Hematopoietic multipotent progenitor cell treated with erythropoietin and hydrocortisone succinate and interleukin-3 and kit ligand, for 4 days (in vitro differentiated cells): ENCODE measurements at regions not wholly inside any gene's neighbourhood (a gene's known extent, or its start where the extent isn't known, plus 50 kb on each side); places are given as distances from the start of the nearest gene placed in this dataset.
"Not testable (repeated sequence)": the region's sequence is repeated elsewhere in the genome, so short reads cannot be mapped to it uniquely, and the experiment has no call there.

ENCODE experiments used
- DNase-seq: peaks from one replicate; pipeline ENCODE4 v3.0.0-alpha.2; 2015

GRCh38 chr10:3969876-3970666, 185.1 kb upstream of the KLF6 start:
- DNase-seq = no peak

DNA sequence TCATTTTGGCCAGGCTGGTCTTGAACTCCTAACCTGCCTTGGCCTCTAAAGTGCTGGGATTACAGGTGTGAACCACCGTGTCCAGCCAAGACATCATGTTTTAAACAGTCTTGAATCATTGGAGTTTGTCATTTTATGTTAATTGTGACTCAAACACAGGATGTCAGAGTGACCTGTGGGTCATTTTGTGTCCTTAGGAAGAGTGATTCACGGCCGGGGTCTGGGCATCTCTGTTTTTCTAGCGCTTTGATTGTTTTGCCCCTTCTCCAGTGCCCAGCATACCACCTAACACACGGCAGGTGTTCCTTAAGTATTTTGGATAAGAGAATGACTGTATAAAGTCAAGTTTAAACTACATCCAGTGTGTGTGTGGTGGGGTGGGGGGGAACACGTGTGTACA, 183.7 kb upstream of the KLF6 start:
- DNase-seq = no peak

GRCh38 chr10:3964516-3964915, 179.5 kb upstream of the KLF6 start:
- DNase-seq = no peak

- DNase-seq = no peak
These were observed 178.2 kb upstream of the KLF6 start for GRCh38 chr10:3963191-3963673.

DNA sequence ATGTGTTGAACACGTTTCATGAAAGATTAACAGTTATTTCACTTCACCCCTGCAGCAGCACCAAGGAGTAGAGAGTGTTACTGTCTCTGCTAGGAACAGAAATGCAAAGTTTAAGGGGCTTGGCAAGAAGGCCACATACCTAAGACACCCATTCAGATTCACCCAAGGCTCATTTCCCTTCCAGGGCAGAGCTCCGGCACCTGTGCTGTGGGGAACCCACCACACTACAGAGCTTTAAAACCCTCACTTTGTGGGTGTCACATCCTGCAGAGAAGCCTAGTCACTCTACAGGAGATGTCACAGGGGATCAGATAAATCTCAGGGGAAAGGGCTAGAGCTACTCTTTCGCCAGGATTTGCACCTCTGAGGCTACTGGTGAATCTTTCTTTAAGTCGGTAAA, 176.1 kb upstream of the KLF6 start:
- no peak for DNase-seq

- DNase-seq = no peak
These were observed 175.5 kb upstream of the KLF6 start for GRCh38 chr10:3960496-3960895.

DNA sequence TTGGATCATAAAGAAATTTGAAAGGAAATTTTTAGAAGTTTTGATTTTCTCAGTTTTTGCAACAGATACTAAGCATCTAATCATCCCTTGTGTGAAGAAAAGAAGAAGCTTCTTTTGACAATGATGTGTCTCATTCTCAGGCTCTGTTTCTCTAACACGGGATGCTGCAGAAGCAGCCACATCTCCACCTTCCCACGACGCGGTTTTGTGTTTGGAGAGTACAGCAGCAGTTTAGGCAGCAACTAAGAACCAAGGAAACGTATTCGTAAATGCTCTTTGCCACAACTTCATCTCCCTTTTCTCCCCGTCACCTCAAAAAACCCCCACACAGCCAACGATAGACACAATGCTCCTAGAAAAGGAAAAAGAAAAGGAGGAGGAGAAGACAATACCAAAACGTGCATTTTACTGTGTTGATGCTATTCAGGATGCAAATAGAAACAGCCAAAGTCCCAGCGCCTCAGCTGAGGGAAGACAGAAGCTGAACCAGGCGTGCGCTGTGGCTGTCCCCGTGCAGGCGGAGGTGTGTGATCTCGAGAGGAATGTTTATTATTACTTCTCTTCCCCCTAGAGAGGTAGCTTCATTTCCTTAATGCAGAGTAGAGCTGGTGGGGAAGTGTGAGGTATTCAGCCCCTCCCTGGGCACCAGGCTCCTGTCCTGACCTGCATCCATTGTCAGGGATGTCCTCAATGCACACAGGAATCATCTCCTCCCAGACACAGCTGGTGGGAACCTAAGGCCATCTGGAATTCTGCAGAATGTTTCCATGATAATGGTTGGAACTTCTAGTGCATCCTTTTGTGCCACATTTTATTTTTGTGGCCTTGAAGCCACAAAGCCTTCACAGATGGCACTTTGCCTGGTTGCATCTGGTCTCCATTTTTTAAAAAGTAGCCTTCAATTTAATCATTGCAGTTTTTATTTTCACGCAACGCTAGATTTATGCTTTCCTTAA, 174.6 kb upstream of the KLF6 start:
- no peak for DNase-seq

GRCh38 chr10:3958472-3958996, 173.5 kb upstream of the KLF6 start:
- no peak for DNase-seq

GRCh38 chr10:3955955-3956617, 171.1 kb upstream of the KLF6 start:
- no peak for DNase-seq

DNA sequence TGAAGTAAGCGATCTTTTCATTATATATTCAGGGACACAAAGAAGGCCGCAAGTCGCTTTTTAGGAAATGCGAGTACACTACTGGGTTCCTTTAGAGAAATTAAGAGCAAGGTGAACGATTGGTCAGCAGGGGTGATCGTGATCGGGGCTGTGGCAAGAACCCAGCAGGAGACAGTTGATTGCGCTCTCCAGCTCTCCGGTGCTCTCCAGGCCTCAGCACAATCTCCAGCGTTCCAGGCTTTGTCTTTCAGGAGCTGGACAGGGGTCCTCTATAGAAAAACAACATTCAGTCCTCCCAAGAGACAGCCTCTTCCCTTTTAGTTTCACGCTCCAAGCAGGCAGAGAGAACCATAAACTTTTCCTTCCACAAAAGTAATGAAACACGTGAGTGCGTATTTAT, 170.5 kb upstream of the KLF6 start:
- no peak for DNase-seq

- DNase-seq = no peak
These were observed 169.6 kb upstream of the KLF6 start for GRCh38 chr10:3954615-3955014.

- not testable (repeated sequence) for DNase-seq
These were observed 169.0 kb upstream of the KLF6 start for GRCh38 chr10:3954007-3954406.

GRCh38 chr10:3951993-3952392, 167.0 kb upstream of the KLF6 start:
- no peak for DNase-seq

DNA sequence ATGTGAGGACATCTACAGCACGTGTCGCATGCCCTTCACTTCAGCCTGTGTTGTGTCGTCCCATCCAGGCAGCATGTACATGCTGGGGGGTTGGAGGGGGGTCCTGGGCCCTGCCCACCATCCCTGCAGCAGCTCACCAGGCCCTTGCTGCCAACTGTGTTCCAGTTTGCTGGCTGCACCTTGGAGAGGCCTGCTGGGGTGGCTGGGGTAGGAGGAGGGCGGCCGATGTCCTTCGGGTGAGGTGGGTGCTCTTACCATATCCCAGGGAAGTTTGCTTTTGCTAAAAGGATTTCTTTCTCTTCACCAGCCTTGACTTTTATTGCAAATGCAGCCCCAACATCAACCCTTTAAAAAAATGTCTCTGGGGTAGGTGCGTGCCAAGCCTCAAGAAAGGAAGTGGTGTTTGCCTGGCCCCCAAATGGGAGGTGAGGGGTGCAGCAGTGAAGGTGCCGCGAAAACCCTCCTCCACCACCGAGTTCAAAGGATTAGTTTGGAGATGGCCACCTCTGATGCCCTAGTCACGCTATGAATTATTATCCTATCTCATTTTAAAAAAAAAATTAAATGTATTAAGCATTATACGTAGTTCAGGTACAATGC, 165.8 kb upstream of the KLF6 start:
- DNase-seq = peak; percentile 38

DNA sequence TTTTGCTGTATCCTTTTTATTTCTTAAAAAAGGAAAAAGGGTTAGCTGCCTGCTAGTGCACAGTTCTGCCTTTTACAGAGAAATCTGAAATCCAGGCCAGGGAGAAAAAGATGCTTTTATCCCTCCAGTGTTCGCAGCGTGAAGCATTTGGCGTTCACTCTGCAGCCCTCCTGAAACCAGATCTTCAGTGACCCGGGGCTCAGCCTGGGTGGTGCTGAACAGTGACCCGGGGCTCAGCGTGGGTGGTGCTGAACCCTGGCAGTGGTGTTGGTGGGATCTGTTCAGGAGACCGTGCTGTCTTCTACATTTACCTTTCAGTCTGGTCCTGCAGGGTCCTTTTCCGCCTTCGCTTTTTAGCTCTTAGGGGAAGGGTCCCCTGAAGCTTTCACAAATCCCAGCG, 164.7 kb upstream of the KLF6 start:
- no peak for DNase-seq

DNA sequence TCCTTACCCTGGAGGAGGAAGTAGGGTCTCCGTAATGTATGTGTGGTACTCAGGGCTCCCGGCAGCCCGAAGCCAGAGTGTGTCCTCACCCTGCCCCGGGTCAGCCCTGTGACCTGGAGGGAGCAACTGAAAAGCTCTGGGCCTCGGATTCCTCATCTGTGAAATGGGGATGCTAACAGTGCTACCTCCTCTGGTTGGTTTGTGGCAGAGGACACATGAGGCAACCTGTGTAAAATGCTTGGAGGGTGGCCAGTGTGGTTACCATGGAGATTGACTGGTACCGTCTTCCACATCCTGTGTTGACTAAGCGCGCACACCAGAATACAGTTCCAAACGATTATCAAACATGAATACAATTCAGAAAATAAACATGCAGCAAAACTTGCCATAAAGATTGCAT, 163.8 kb upstream of the KLF6 start:
- peak; percentile 74 for DNase-seq

GRCh38 chr10:3946234-3947229, 161.5 kb upstream of the KLF6 start:
- no peak for DNase-seq

- DNase-seq = no peak
These were observed 160.0 kb upstream of the KLF6 start for GRCh38 chr10:3945026-3945425.

- no peak for DNase-seq
These were observed 159.6 kb upstream of the KLF6 start for GRCh38 chr10:3944591-3944990.

GRCh38 chr10:3943695-3944257, 158.8 kb upstream of the KLF6 start:
- no peak for DNase-seq

- peak; percentile 17 for DNase-seq
These were observed 158.0 kb upstream of the KLF6 start for GRCh38 chr10:3942937-3943489.
